Upper lobe of left lung (tissue), 4 donors: ENCODE measurements at regions not wholly inside any gene's neighbourhood (a gene's known extent, or its start where the extent isn't known, plus 50 kb on each side); places are given as distances from the start of the nearest gene placed in this dataset.

Experiments used
- EP300 ChIP-seq, 4 donors: sonication (generic); formaldehyde crosslinking; IDR thresholded peaks; one replicate each; pipeline ENCODE4 v1.5.1; 2017; ENCODE audit warnings: antibody characterized with exemption in 4 of 4, control low read depth in 2 of 4
- POLR2A ChIP-seq, 4 donors: fragments of 450-650 bp; IDR thresholded peaks; one replicate each; pipeline ENCODE4 v1.5.1; 2016 to 2017; ENCODE audit warnings: antibody characterized with exemption in 4 of 4, mild to moderate bottlenecking in 2 of 4
- TF ChIP-seq, protein P1 (sequence below), 6 experiments: fragments of 450-650 bp in 4 of 6; fragments of 200-600 bp in 2 of 6; sonication (generic) in 2 of 6; IDR thresholded peaks; one replicate each; pipeline ENCODE4 v1.5.1; 2016 to 2019; ENCODE audit warnings: antibody characterized with exemption in 6 of 6

DNA sequence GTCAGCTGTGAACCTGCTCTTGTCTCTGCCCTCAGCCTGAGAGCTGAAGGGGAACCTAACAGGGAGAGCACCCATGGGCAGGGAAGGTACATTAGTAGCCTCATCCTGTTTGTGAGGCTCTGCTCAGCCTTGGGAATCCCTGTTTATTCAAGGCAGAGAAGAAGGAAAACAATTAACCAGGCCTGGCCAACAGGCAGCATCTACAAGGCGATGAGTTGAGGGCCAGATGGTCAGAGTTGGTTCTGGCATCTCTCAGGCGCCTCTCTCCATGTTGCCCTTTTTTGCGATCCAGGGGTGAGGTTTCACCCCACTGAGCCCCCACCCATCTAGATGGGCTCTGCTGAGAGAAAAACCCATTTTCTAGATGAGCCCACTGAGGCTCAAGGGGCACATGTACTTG is 54.0 kb upstream of the TOP3B start:
- TF ChIP-seq EP300 (IDR thresholded peaks at IDR 0.05) (no peak), POLR2A (IDR thresholded peaks at IDR 0.05) (no peak)
- TF ChIP-seq, protein P1, sequence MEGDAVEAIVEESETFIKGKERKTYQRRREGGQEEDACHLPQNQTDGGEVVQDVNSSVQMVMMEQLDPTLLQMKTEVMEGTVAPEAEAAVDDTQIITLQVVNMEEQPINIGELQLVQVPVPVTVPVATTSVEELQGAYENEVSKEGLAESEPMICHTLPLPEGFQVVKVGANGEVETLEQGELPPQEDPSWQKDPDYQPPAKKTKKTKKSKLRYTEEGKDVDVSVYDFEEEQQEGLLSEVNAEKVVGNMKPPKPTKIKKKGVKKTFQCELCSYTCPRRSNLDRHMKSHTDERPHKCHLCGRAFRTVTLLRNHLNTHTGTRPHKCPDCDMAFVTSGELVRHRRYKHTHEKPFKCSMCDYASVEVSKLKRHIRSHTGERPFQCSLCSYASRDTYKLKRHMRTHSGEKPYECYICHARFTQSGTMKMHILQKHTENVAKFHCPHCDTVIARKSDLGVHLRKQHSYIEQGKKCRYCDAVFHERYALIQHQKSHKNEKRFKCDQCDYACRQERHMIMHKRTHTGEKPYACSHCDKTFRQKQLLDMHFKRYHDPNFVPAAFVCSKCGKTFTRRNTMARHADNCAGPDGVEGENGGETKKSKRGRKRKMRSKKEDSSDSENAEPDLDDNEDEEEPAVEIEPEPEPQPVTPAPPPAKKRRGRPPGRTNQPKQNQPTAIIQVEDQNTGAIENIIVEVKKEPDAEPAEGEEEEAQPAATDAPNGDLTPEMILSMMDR (IDR thresholded peaks at IDR 0.05) = no peak
